Naive thymus-derived CD4-positive, alpha-beta T cell (primary cell): ENCODE measurements at regions not wholly inside any gene's neighbourhood (a gene's known extent, or its start where the extent isn't known, plus 50 kb on each side); places are given as distances from the start of the nearest gene placed in this dataset.
"Not testable (repeated sequence)": the region's sequence is repeated elsewhere in the genome, so short reads cannot be mapped to it uniquely, and the experiment has no call there.

Experiments used
- ATAC-seq: fragments of 150-1000 bp; cut with Tn5 transposase; 2 replicates; pipeline ENCODE4 v1.10.0; 2021; ENCODE audit warnings: mild to moderate bottlenecking, moderate library complexity
- CTCF ChIA-PET: fragments of 350-600 bp; sonication (Branson Sonifier 250); formaldehyde crosslinking; loops from one replicate; lab custom pipeline; 2021; ENCODE audit warnings: antibody characterized with exemption; lab: Charles Lee
- POLR2A ChIA-PET: fragments of 350-600 bp; sonication (Branson Sonifier 250); formaldehyde crosslinking; loops from one replicate; lab custom pipeline; 2021; ENCODE audit warnings: antibody characterized with exemption, inconsistent platforms; lab: Charles Lee
- DNase-seq, 9 donors: peaks; one replicate each; pipeline versions ENCODE4 v3.0.0 to v3.0.0-alpha.2; 2020 to 2022; ENCODE audit warnings: mixed read lengths in 1 of 9
- H3K27ac ChIP-seq: one replicate; pipeline ENCODE4 v1.7.0; 2013; ENCODE audit warnings: mild to moderate bottlenecking, low read depth, low read length, moderate library complexity
- H3K27me3 ChIP-seq, 2 donors: one replicate each; pipeline ENCODE4 v1.7.0; 2013; ENCODE audit warnings: low read length in 2 of 2, mild to moderate bottlenecking in 2 of 2, moderate library complexity in 2 of 2; ENCODE audit not compliant: control insufficient read depth in 2 of 2, insufficient read depth in 2 of 2
- H3K36me3 ChIP-seq, 3 experiments: 1 replicate in 2 of 3; 2 replicates in 1 of 3; pipeline ENCODE4 v1.7.0; 2013; ENCODE audit warnings: low read length in 3 of 3, mild to moderate bottlenecking in 3 of 3, moderate library complexity in 1 of 3; ENCODE audit not compliant: insufficient read depth in 3 of 3, control insufficient read depth in 2 of 3
- H3K4me1 ChIP-seq, 2 donors: one replicate each; pipeline ENCODE4 v1.7.0; 2013; ENCODE audit warnings: low read length in 2 of 2, mild to moderate bottlenecking in 2 of 2, moderate library complexity in 1 of 2; ENCODE audit not compliant: control insufficient read depth in 2 of 2, insufficient read depth in 2 of 2
- H3K4me3 ChIP-seq: 2 replicates; pipeline ENCODE4 v1.7.0; 2013; ENCODE audit warnings: mild to moderate bottlenecking, low read length
- H3K9me3 ChIP-seq, 3 experiments: 1 replicate in 2 of 3; 2 replicates in 1 of 3; pipeline ENCODE4 v1.7.0; 2013; ENCODE audit warnings: low read length in 3 of 3; ENCODE audit not compliant: control insufficient read depth in 2 of 3
- H3K27ac Mint-ChIP-seq, 9 donors: one replicate each; pipeline ENCODE4 v1.8.0; 2020 to 2022; ENCODE audit warnings: mixed read lengths in 9 of 9, mild to moderate bottlenecking in 8 of 9, moderate library complexity in 5 of 9, inconsistent platforms in 2 of 9
- H3K27me3 Mint-ChIP-seq, 5 donors: one replicate each; pipeline ENCODE4 v1.8.0; 2021 to 2022; ENCODE audit warnings: mixed read lengths in 5 of 5, mild to moderate bottlenecking in 1 of 5
- H3K36me3 Mint-ChIP-seq, 5 donors: one replicate each; pipeline ENCODE4 v1.8.0; 2020 to 2022; ENCODE audit warnings: mixed read lengths in 5 of 5, mild to moderate bottlenecking in 3 of 5, inconsistent platforms in 1 of 5
- H3K4me1 Mint-ChIP-seq, 7 donors: one replicate each; pipeline ENCODE4 v1.8.0; 2020 to 2022; ENCODE audit warnings: mixed read lengths in 7 of 7, mild to moderate bottlenecking in 3 of 7, inconsistent platforms in 1 of 7
- H3K4me3 Mint-ChIP-seq, 10 donors: one replicate each; pipeline ENCODE4 v1.8.0; 2020 to 2022; ENCODE audit warnings: mild to moderate bottlenecking in 10 of 10, mixed read lengths in 10 of 10, moderate library complexity in 6 of 10, inconsistent platforms in 2 of 10
- H3K9me3 Mint-ChIP-seq, 11 donors: one replicate each; pipeline ENCODE4 v1.8.0; 2020 to 2022; ENCODE audit warnings: mixed read lengths in 11 of 11, mild to moderate bottlenecking in 4 of 11, inconsistent platforms in 1 of 11, moderate library complexity in 1 of 11
- intact Hi-C, 2 donors: fragments of 100-400 bp; cut with micrococcal nuclease; formaldehyde crosslinking; loops; one replicate each; pipeline ENCODE4 v1.15.1; 2023

DNA sequence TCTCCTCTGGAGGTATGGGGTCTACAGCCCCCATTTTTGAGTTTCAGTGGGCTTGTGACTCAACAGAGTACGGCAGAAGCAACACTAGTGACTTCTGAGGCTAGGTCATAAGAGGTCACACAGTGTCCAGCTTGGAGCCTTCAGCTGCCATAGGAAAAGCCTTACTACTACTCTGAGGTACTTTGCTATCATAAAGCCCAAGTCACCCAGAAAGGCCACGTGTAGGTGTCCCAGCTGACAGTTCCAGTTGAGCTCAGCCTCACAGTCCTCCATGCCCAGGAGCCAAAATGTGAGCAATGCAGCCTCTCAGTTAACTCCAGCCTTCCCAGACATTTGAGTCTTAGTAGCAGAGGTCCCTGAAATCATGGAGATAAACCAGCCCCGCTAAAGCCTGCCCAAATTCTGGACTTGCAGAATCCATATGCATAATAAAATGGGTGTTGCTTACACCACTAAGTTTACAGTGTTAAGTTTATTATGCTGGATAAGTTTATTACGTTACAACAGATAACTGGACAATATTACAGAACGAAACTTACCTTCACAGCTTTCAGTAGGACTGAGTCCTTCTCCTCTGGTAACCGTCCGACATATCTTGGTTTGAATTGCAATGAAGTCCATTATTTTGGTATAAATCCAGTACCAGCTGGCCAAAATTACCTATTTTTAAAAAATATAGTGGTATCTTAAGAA, 181.1 kb downstream of the AVL9 start:
- H3K36me3 ChIP-seq: no peaks in the 10 kb centered on the region

DNA sequence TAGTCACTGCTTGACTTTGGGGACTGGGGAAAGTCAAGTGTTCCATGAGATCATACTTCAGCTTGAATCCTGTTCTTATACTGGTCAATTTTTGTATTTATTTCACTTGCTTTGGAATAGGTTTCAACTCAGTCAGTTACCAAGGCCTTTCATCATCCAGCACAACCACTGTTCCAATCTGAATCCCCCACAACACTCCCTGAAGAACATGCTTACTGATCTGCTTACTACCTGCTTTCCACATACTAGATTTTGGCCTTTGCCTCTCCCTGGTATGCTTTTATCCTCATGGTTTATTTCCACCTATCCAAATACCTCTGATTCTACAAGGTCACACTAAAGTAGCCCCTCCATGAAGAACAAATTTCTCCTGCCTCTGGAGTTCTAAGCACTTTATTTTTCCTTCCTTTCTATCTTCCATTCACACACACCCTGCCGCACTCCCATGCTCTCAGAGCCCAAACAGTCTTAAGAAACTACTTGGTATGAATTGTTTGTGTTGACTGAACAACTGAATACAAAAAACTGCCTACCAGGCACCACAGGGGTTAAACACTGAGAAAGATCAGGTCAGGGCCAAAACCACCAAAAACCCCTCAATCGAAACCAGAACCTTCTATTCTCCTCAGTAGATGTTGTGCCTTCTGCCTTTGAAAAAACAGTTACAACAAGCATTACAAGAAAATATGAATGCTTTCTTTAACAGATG, 178.1 kb downstream of the AVL9 start:
- Mint-ChIP-seq H3K4me1 (no peaks in the 10 kb centered on the region), H3K4me3 (no peak overlapping the region), H3K27me3 (peaks cover 0 to 9% (median 4%) of the 10 kb centered on the region in 5 donors), H3K36me3 (peaks cover 0 to 19% (median 5%) of the 10 kb centered on the region in 5 donors), H3K27ac (no peak overlapping the region), H3K9me3 (peaks cover 0 to 2% (median 0%) of the 10 kb centered on the region in 11 donors)
- DNase-seq: no peak
- Histone ChIP-seq H3K9me3 (no peaks in the 10 kb centered on the region), H3K27ac (no peak overlapping the region), H3K27me3 (no peaks in the 10 kb centered on the region), H3K4me3 (no peak overlapping the region), H3K36me3 (no peaks in the 10 kb centered on the region), H3K4me1 (no peaks in the 10 kb centered on the region)
- no peak for ATAC-seq
- ChIA-PET POLR2A (no interaction called here), CTCF (no interaction called here)
- intact Hi-C loops: no loop called here

More for the DNA sequence above, 181.1 kb downstream of the AVL9 start:
- Histone ChIP-seq H3K4me1 (no peaks in the 10 kb centered on the region), H3K27ac (no peak overlapping the region), H3K9me3 (no peaks in the 10 kb centered on the region), H3K4me3 (no peak overlapping the region), H3K27me3 (no peaks in the 10 kb centered on the region)
- POLR2A ChIA-PET: no interaction called here
- no peak for ATAC-seq
- CTCF ChIA-PET: no interaction called here
- DNase-seq: no peak
- Mint-ChIP-seq H3K27me3 (peaks cover 0 to 24% (median 0%) of the 10 kb centered on the region in 5 donors), H3K9me3 (no peaks in the 10 kb centered on the region), H3K4me1 (no peaks in the 10 kb centered on the region), H3K4me3 (no peak overlapping the region), H3K27ac (no peak overlapping the region), H3K36me3 (peaks cover 0 to 10% (median 0%) of the 10 kb centered on the region in 5 donors)
- intact Hi-C loops: no loop called here

DNA sequence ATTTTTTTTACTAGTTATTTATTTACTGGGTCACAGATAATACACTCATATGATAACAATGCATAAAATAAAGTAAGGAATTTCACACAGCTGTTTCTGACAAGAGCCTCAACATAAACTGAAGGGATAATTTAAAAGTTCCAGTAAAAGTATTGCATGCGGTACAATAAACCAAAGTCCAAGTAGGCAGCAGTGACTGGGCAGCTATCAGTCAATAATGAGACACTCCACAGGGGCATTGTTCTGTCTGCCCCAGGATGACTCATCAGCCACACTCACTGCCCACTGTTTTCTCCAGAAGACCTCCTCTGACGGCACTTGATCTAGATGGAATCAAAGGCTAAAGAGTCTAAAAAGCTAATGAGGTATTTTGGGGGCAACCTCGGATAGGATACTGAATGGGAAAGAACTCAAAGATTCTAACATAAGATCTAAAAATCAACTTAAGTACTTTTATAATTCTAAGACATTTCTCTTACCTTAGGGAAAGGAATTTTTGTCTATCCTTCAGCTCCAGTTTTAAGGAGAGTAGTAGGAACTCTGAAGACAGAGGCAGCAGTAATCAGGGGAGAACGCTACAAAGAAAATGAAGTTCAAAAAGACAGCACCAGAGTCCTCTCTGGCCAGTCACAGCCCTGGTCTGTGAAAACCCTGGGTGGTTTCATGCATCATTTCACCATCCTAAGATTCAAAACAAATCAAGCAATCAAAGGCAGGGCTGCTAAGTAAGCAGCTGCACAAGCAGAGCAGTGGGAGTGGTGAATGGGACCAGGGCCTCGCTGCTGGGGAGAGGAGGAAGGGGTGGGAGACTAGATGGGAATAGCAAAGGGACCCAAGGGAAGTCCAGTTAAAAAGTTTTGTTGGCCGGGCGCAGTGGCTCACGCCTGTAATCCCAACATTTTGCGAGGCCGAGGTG, 175.1 kb downstream of the AVL9 start:
- peaks cover 0 to 7% (median 0%) of the 10 kb centered on the region in 11 donors for H3K9me3 Mint-ChIP-seq
- H3K4me3 Mint-ChIP-seq: no peak overlapping the region
- Histone ChIP-seq H3K36me3 (no peaks in the 10 kb centered on the region), H3K4me3 (no peak overlapping the region), H3K4me1 (no peaks in the 10 kb centered on the region), H3K27ac (no peak overlapping the region), H3K27me3 (no peaks in the 10 kb centered on the region), H3K9me3 (no peaks in the 10 kb centered on the region)
- CTCF ChIA-PET: interaction anchor here (0.7 kb wide), 1 partner anchor 1180 kb away, joined by 4 read pairs; no protein-coding TSS in a partner anchor
- no peak overlapping the region for H3K27ac Mint-ChIP-seq
- H3K36me3 Mint-ChIP-seq: peaks cover 0 to 16% (median 7%) of the 10 kb centered on the region in 5 donors
- intact Hi-C loops: no loop called here
- DNase-seq (no peak), ATAC-seq (no peak)
- POLR2A ChIA-PET: no interaction called here
- H3K27me3 Mint-ChIP-seq: peaks cover 0 to 13% (median 4%) of the 10 kb centered on the region in 5 donors
- H3K4me1 Mint-ChIP-seq: no peaks in the 10 kb centered on the region

DNA sequence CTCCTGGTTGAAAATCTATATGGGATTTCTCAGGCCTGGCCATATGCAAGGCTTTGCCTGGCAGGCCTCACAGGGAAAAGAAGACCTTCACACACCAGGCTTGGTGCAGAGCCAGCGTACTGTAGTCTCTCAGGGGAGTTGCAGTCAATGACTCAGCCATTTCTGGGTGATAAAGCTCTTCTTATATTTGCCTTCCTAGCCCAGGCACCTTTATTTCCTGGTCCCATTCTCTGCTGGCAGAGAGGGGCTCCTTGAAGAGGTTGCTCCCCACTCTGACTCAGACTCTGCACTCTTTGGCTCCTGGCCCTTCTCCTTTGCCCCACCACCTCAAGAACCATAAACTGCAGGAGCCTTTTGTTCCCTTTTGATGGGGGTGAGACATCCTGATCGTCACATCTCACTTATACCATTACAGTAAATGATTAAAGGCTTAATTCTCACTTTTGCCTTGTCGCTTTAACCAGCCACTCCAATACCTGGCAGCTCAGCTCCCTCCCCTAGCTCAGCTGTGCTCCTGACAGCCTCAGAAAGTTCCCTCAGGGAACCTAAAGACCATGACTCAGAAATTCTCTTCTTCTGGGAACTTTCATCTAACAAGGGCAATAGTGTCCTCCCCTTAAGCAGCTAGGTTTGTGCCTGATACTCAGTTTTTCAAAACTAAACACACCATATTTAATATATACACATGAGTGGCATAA, 174.0 kb downstream of the AVL9 start:
- H3K4me1 Mint-ChIP-seq, DNase-seq: not testable (repeated sequence)

DNA sequence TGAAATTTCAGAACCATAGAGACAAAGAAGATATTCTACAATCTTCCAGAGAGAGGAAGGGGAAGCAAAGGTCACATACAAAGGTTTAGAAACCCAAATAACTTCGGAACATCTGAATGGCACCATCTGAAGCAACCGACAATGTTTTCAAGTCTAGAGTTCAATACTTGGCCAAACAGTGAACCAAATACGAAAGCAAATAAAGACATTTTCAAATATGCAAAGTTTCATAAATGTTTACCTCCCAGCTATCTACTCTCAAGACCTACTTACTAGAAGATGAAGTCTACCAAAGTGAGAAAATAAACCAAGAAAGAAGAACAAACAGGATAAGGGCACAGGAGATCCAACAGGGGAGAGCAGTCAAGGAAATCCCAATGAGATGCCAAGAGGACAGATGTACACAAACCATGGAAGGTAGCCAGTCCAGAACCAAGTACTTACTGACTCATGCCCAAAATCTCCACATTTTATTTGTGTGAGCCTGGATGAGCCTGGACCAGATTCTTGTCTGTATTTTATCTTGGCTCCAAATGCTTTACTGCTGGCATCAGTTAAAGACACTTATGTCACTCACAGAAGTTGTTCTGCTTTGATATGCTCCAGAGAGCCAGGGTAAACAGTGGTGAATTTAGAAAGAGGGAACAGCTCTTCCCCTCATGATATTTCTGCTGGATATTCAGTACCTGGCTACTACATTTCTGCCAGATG, 173.3 kb downstream of the AVL9 start:
- H3K9me3 Mint-ChIP-seq, H3K4me1 ChIP-seq, H3K4me3 ChIP-seq, H3K27me3 ChIP-seq, H3K36me3 ChIP-seq, H3K27ac ChIP-seq, H3K9me3 ChIP-seq, H3K4me3 Mint-ChIP-seq, CTCF ChIA-PET, intact Hi-C loops, DNase-seq, ATAC-seq, POLR2A ChIA-PET, H3K4me1 Mint-ChIP-seq: not testable (repeated sequence)
- peaks cover 0 to 24% (median 5%) of the 10 kb centered on the region in 5 donors for H3K27me3 Mint-ChIP-seq
- peaks cover 0 to 16% (median 7%) of the 10 kb centered on the region in 5 donors for H3K36me3 Mint-ChIP-seq
- peak overlapping the region in 1 of 9 donors; percentile 47 for H3K27ac Mint-ChIP-seq

More for the DNA sequence above, 174.0 kb downstream of the AVL9 start:
- H3K27ac Mint-ChIP-seq, H3K4me1 ChIP-seq, intact Hi-C loops, ATAC-seq, H3K27me3 ChIP-seq, H3K27ac ChIP-seq, H3K4me3 Mint-ChIP-seq, H3K9me3 Mint-ChIP-seq, CTCF ChIA-PET, H3K4me3 ChIP-seq, POLR2A ChIA-PET, H3K9me3 ChIP-seq, H3K36me3 ChIP-seq: not testable (repeated sequence)
- peaks cover 0 to 19% (median 4%) of the 10 kb centered on the region in 5 donors for H3K27me3 Mint-ChIP-seq
- H3K36me3 Mint-ChIP-seq: peaks cover 0 to 16% (median 7%) of the 10 kb centered on the region in 5 donors

DNA sequence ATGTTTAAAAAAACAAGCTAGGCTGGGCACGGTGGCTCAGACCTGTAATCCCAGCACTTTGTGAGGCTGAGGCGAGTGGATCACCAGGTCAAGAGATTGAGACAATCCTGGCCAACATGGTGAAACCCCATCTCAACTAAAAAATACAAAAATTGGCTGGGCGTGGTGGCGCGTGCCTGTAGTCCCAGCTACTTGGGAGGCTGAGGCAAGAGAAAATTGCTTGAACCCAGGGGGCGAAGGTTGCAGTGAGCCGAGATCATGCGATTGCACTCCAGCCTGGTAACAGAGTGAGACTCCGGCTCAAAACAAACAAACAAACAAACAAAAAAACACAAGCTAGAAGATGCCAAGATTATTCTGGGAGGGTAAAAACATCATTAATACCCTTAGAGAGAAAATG, 172.3 kb downstream of the AVL9 start:
- H3K9me3 Mint-ChIP-seq, H3K4me1 Mint-ChIP-seq, H3K9me3 ChIP-seq, CTCF ChIA-PET, DNase-seq, H3K27me3 ChIP-seq, H3K4me1 ChIP-seq, H3K4me3 ChIP-seq, H3K27ac ChIP-seq, H3K36me3 ChIP-seq, H3K27ac Mint-ChIP-seq, intact Hi-C loops, H3K4me3 Mint-ChIP-seq, POLR2A ChIA-PET, ATAC-seq: not testable (repeated sequence)
- H3K36me3 Mint-ChIP-seq: peaks cover 0 to 16% (median 7%) of the 10 kb centered on the region in 5 donors
- peaks cover 0 to 26% (median 10%) of the 10 kb centered on the region in 5 donors for H3K27me3 Mint-ChIP-seq
